B cell (primary cell): ENCODE measurements at regions not wholly inside any gene's neighbourhood (a gene's known extent, or its start where the extent isn't known, plus 50 kb on each side); places are given as distances from the start of the nearest gene placed in this dataset.

Experiments used
- ATAC-seq: fragments of 200-7000 bp; cut with Tn5 transposase; one replicate; pipeline ENCODE4 v1.10.0; 2021; ENCODE audit warnings: low read depth, mild to moderate bottlenecking, moderate number of reproducible peaks, moderate library complexity
- CTCF ChIA-PET: fragments of 350-600 bp; sonication (Branson Sonifier 250); formaldehyde crosslinking; loops from one replicate; lab custom pipeline; 2021; ENCODE audit warnings: antibody characterized with exemption, inconsistent platforms; lab: Charles Lee
- POLR2A ChIA-PET: fragments of 350-600 bp; sonication (Branson Sonifier 250); formaldehyde crosslinking; loops from one replicate; lab custom pipeline; 2021; ENCODE audit warnings: antibody characterized with exemption; lab: Charles Lee
- DNase-seq: peaks from one replicate; pipeline ENCODE4 v3.0.0; 2013
- H2AFZ ChIP-seq: 2 replicates; pipeline ENCODE4 v1.6.1; 2012; ENCODE audit warnings: mild to moderate bottlenecking, low read depth, low read length; ENCODE audit not compliant: insufficient read depth, poor library complexity, severe bottlenecking
- H3K27ac ChIP-seq, 2 donors: 1 replicate in 1 of 2; 2 replicates in 1 of 2; pipeline ENCODE4 v1.5.1; 2012 to 2013; ENCODE audit warnings: low read length in 2 of 2, mild to moderate bottlenecking in 2 of 2, moderate library complexity in 1 of 2
- H3K27me3 ChIP-seq, 4 experiments: fragments of 200-600 bp in 1 of 4; sonication (generic) in 1 of 4; replicated peaks in 1 of 4; 1 replicate in 2 of 4; 2 replicates in 2 of 4; pipeline versions ENCODE4 v1.6.1 to v1.7.0; 2013 to 2016; ENCODE audit warnings: low read length in 3 of 4, mild to moderate bottlenecking in 2 of 4, mixed read lengths in 1 of 4, moderate library complexity in 1 of 4; ENCODE audit not compliant: insufficient read depth in 4 of 4, control insufficient read depth in 3 of 4; ENCODE audit errors: control extremely low read depth in 1 of 4
- H3K36me3 ChIP-seq, 2 experiments: replicated peaks in 1 of 2; 1 replicate in 1 of 2; 2 replicates in 1 of 2; pipeline versions ENCODE4 v1.6.1 to v1.7.1; 2013; ENCODE audit warnings: low read length in 1 of 2; ENCODE audit not compliant: insufficient read depth in 2 of 2, control insufficient read depth in 1 of 2; ENCODE audit errors: control extremely low read depth in 1 of 2, extremely low read depth in 1 of 2
- H3K4me1 ChIP-seq, 2 donors: fragments of 200-600 bp in 1 of 2; sonication (generic) in 1 of 2; 1 replicate in 1 of 2; 2 replicates in 1 of 2; pipeline versions ENCODE4 v1.5.1 to v1.6.1; 2013 to 2017; ENCODE audit warnings: low read length in 2 of 2; ENCODE audit not compliant: control insufficient read depth in 2 of 2, insufficient read depth in 2 of 2
- H3K4me2 ChIP-seq: replicated peaks from 2 replicates; pipeline ENCODE3; 2012; ENCODE audit warnings: mild to moderate bottlenecking, low read depth, low read length; ENCODE audit not compliant: poor library complexity, severe bottlenecking
- H3K4me3 ChIP-seq, 5 experiments: fragments of 200-600 bp in 1 of 5; sonication (generic) in 1 of 5; 1 replicate in 3 of 5; 2 replicates in 2 of 5; pipeline versions ENCODE4 v1.5.1 to v1.7.0; 2011 to 2016; ENCODE audit warnings: low read length in 4 of 5, mild to moderate bottlenecking in 4 of 5, low read depth in 2 of 5, control low read depth in 1 of 5, moderate library complexity in 1 of 5; ENCODE audit not compliant: insufficient read depth in 1 of 5; ENCODE audit errors: control extremely low read depth in 1 of 5, extremely low read depth in 1 of 5
- H3K79me2 ChIP-seq: fragments of 200-600 bp; sonication (generic); one replicate; pipeline ENCODE4 v1.6.0; 2016; ENCODE audit warnings: low read length; ENCODE audit not compliant: control insufficient read depth, insufficient read depth
- H3K9ac ChIP-seq: fragments of 200-600 bp; sonication (generic); 2 replicates; pipeline ENCODE4 v1.6.1; 2017; ENCODE audit warnings: mild to moderate bottlenecking, low read length, moderate library complexity
- H3K9me3 ChIP-seq, 3 donors: one replicate each; pipeline versions ENCODE4 v1.6.1 to v1.7.1; 2013; ENCODE audit warnings: low read length in 2 of 3; ENCODE audit not compliant: control insufficient read depth in 2 of 3, insufficient read depth in 1 of 3; ENCODE audit errors: control extremely low read depth in 1 of 3
- H4K20me1 ChIP-seq: 2 replicates; pipeline ENCODE4 v1.6.0; 2012; ENCODE audit warnings: mild to moderate bottlenecking, low read length; ENCODE audit not compliant: insufficient read depth, control insufficient read depth, poor library complexity, severe bottlenecking
- H3K27ac Mint-ChIP-seq: one replicate; pipeline ENCODE4 v1.8.0; 2021; ENCODE audit warnings: mixed read lengths
- H3K27me3 Mint-ChIP-seq: one replicate; pipeline ENCODE4 v1.8.0; 2021; ENCODE audit warnings: mixed read lengths
- H3K4me1 Mint-ChIP-seq: one replicate; pipeline ENCODE4 v1.8.0; 2021; ENCODE audit warnings: mixed read lengths
- H3K4me3 Mint-ChIP-seq: one replicate; pipeline ENCODE4 v1.8.0; 2021; ENCODE audit warnings: mixed read lengths
- H3K9me3 Mint-ChIP-seq: one replicate; pipeline ENCODE4 v1.8.0; 2022; ENCODE audit warnings: mixed read lengths; ENCODE audit not compliant: insufficient read depth
- CTCF ChIP-seq: fragments of 200-600 bp; IDR thresholded peaks from one replicate; pipeline ENCODE4 v1.8.0; 2022; ENCODE audit warnings: antibody characterized with exemption, mild to moderate bottlenecking
- EZH2 ChIP-seq: IDR thresholded peaks from 2 replicates; pipeline ENCODE4 v1.6.1; 2012; ENCODE audit warnings: borderline replicate concordance, low read depth, mild to moderate bottlenecking, moderate library complexity, low read length; ENCODE audit not compliant: insufficient read depth, poor library complexity, severe bottlenecking
- WGBS: methylation state at CpG from one replicate; pipeline ENCODE4 v1.1.5; 2013; ENCODE audit warnings: missing lambda C conversion rate; ENCODE audit not compliant: insufficient coverage; 5-methylcytosine and 5-hydroxymethylcytosine counted together
- intact Hi-C: fragments of 100-400 bp; cut with micrococcal nuclease; formaldehyde crosslinking; loops from one replicate; pipeline ENCODE4 v1.10.0; 2022

GRCh38 chr3:124491875-124492274, 238.4 kb upstream of the UMPS start:
- Mint-ChIP-seq H3K27me3 (peaks cover 31% of the 10 kb centered on the region), H3K4me3 (no peak overlapping the region), H3K4me1 (peaks cover 2% of the 10 kb centered on the region), H3K27ac (no peak overlapping the region), H3K9me3 (no peaks in the 10 kb centered on the region)
- no peak for DNase-seq
- Histone ChIP-seq H3K4me3 (no peak overlapping the region), H3K4me1 (no peaks in the 10 kb centered on the region), H3K27ac (no peak overlapping the region), H3K36me3 (no peaks in the 10 kb centered on the region), H3K79me2 (no peaks in the 10 kb centered on the region), H3K9me3 (no peaks in the 10 kb centered on the region), H2AFZ (no peak overlapping the region), H3K9ac (no peak overlapping the region), H4K20me1 (no peaks in the 10 kb centered on the region), H3K27me3 (no peaks in the 10 kb centered on the region), H3K4me2 (no peak overlapping the region)
- TF ChIP-seq CTCF (no peak), EZH2 (no peak)
- ChIA-PET CTCF (no interaction called here), POLR2A (no interaction called here)
- 78% methylated on average over 3 of the region's 3 CpGs for WGBS
- ATAC-seq, result no peak
- intact Hi-C loops, result no loop called here

GRCh38 chr3:124492824-124493223, 237.4 kb upstream of the UMPS start:
- H4K20me1 ChIP-seq, result no peaks in the 10 kb centered on the region
- WGBS, result no CpG with 5 or more reads among the region's 4 CpGs
- no peaks in the 10 kb centered on the region for H3K79me2 ChIP-seq
- H3K36me3 ChIP-seq, result no peaks in the 10 kb centered on the region
- no peak overlapping the region for H3K4me3 ChIP-seq
- H3K27ac Mint-ChIP-seq, result no peak overlapping the region
- H2AFZ ChIP-seq, result no peak overlapping the region
- TF ChIP-seq CTCF (no peak), EZH2 (no peak)
- no peaks in the 10 kb centered on the region for H3K4me1 ChIP-seq
- H3K4me2 ChIP-seq, result no peak overlapping the region
- DNase-seq, result no peak
- H3K4me1 Mint-ChIP-seq, result peaks cover 2% of the 10 kb centered on the region
- no peaks in the 10 kb centered on the region for H3K9me3 ChIP-seq
- intact Hi-C loops, result no loop called here
- no peak overlapping the region for H3K4me3 Mint-ChIP-seq
- POLR2A ChIA-PET, result no interaction called here
- H3K27ac ChIP-seq, result no peak overlapping the region
- no peak for ATAC-seq
- CTCF ChIA-PET, result no interaction called here
- H3K9me3 Mint-ChIP-seq, result no peaks in the 10 kb centered on the region
- no peak overlapping the region for H3K9ac ChIP-seq
- peaks cover 21% of the 10 kb centered on the region for H3K27me3 Mint-ChIP-seq
- H3K27me3 ChIP-seq, result no peaks in the 10 kb centered on the region
